Gastroesophageal sphincter (tissue), 3 donors: ENCODE measurements at regions not wholly inside any gene's neighbourhood (a gene's known extent, or its start where the extent isn't known, plus 50 kb on each side); places are given as distances from the start of the nearest gene placed in this dataset.

Experiments used
- EP300 ChIP-seq: sonication (generic); formaldehyde crosslinking; IDR thresholded peaks from one replicate; pipeline ENCODE4 v1.6.1; 2017; ENCODE audit warnings: antibody characterized with exemption, mild to moderate bottlenecking
- POLR2A ChIP-seq, 2 donors: fragments of 450-650 bp; IDR thresholded peaks; one replicate each; pipeline ENCODE4 v1.6.1; 2017; ENCODE audit warnings: antibody characterized with exemption in 2 of 2, mild to moderate bottlenecking in 2 of 2, moderate library complexity in 1 of 2
- POLR2AphosphoS5 ChIP-seq: sonication (generic); formaldehyde crosslinking; IDR thresholded peaks from one replicate; pipeline ENCODE4 v1.6.1; 2017; ENCODE audit warnings: antibody characterized with exemption
- TF ChIP-seq, protein P1 (sequence below), 4 experiments: fragments of 200-600 bp in 2 of 4; fragments of 450-650 bp in 2 of 4; sonication (generic) in 1 of 4; IDR thresholded peaks; one replicate each; pipeline ENCODE4 v1.5.1; 2017 to 2019; ENCODE audit warnings: antibody characterized with exemption in 4 of 4, mild to moderate bottlenecking in 2 of 4, moderate library complexity in 2 of 4

DNA sequence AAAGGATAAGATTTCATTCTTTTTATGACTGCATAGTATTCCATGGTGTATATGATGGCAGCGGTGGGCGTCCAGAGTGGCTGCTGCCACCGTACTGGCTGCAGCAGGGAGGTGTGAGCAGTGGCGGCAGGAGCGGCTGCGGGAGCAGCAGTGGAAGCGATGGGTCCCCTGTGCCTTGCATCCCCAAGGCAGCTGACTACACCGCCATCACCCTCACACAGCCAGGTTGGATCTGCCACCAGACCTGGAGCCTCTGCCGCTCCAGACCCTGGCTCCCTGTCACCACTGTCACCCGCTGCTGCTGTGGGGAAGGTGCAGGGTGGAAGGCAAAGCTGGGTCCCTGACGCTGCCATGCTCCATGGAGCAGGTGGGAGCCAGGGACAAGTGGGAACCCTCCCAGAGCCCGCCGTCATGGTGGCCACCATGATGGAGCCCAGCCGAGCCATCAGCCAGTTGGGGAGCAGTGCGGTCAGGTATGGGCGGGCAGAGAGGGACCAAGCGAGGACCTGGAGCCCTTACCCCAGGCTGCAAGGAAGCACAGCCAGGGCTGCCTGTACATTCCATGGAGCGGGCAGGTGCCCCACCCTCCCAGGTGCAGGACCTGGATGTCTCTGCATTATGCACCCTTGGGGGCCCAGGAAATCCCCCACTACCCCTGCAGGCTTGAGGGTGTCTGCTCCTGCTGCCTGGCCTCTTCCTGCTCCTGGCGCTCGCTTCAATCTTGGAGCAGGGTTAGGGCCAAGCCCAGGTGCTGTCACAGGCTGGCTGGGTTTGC is 226.1 kb downstream of the OTOR start:
- TF ChIP-seq, protein P1, sequence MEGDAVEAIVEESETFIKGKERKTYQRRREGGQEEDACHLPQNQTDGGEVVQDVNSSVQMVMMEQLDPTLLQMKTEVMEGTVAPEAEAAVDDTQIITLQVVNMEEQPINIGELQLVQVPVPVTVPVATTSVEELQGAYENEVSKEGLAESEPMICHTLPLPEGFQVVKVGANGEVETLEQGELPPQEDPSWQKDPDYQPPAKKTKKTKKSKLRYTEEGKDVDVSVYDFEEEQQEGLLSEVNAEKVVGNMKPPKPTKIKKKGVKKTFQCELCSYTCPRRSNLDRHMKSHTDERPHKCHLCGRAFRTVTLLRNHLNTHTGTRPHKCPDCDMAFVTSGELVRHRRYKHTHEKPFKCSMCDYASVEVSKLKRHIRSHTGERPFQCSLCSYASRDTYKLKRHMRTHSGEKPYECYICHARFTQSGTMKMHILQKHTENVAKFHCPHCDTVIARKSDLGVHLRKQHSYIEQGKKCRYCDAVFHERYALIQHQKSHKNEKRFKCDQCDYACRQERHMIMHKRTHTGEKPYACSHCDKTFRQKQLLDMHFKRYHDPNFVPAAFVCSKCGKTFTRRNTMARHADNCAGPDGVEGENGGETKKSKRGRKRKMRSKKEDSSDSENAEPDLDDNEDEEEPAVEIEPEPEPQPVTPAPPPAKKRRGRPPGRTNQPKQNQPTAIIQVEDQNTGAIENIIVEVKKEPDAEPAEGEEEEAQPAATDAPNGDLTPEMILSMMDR (IDR thresholded peaks at IDR 0.05), result no peak
- TF ChIP-seq POLR2AphosphoS5 (no peak), EP300 (no peak), POLR2A (IDR thresholded peaks at IDR 0.05) (no peak)
